ENCODE measurements at regions not wholly inside any gene's neighbourhood (a gene's known extent, or its start where the extent isn't known, plus 50 kb on each side); places are given as distances from the start of the nearest gene placed in this dataset.

GRCh38 chr12:59040043-59040442 lies 119.7 kb upstream of the LRIG3 start:
- no peaks in the 10 kb centered on the region for H3K9me3 ChIP-seq (ENCODE audit: low read depth)
- 100% methylated on average over 2 of the region's 2 CpGs for WGBS (ENCODE audit: low lambda C conversion rate, missing lambda C conversion rate)

GRCh38 chr12:59039005-59039404 lies 118.7 kb upstream of the LRIG3 start:
- Histone ChIP-seq H3K9me3 (ENCODE audit: low read depth) (no peaks in the 10 kb centered on the region), H3K4me3 (no peak overlapping the region), H3K27ac (no peak overlapping the region), H3K4me2 (no peak overlapping the region), H3K4me1 (ENCODE audit: insufficient read depth) (peaks cover 4% of the 10 kb centered on the region), H3K36me3 (replicated peaks; ENCODE audit: insufficient read depth, low read depth) (no peaks in the 10 kb centered on the region), H4K20me1 (ENCODE audit: insufficient read depth, poor library complexity, severe bottlenecking) (no peaks in the 10 kb centered on the region), H3K9me2 (replicated peaks; ENCODE audit: insufficient read depth) (no peaks in the 10 kb centered on the region), H3K79me2 (no peaks in the 10 kb centered on the region), H2AFZ (no peak overlapping the region), H3K27me3 (no peaks in the 10 kb centered on the region)
- TF ChIP-seq EZH2phosphoT487 (IDR thresholded peaks at IDR 0.05; ENCODE audit: low read depth, severe bottlenecking, unreplicated experiment) (no peak), EZH2 (IDR thresholded peaks at IDR 0.05; ENCODE audit: borderline replicate concordance) (no peak), CTCF (IDR thresholded peaks at IDR 0.05; ENCODE audit: poor library complexity) (no peak)
- 96% methylated on average over 2 of the region's 2 CpGs for WGBS (ENCODE audit: low lambda C conversion rate, missing lambda C conversion rate)
- DNase-seq (ENCODE audit: low spot score): no peak

More at GRCh38 chr12:59040043-59040442, 119.7 kb upstream of the LRIG3 start:
- Histone ChIP-seq H3K9me2 (replicated peaks; ENCODE audit: insufficient read depth) (no peaks in the 10 kb centered on the region), H3K4me3 (no peak overlapping the region), H3K27me3 (no peaks in the 10 kb centered on the region), H3K36me3 (replicated peaks; ENCODE audit: insufficient read depth, low read depth) (no peaks in the 10 kb centered on the region), H3K79me2 (no peaks in the 10 kb centered on the region), H3K4me1 (ENCODE audit: insufficient read depth) (peaks cover 4% of the 10 kb centered on the region), H3K4me2 (no peak overlapping the region), H2AFZ (no peak overlapping the region), H3K27ac (no peak overlapping the region), H4K20me1 (ENCODE audit: insufficient read depth, poor library complexity, severe bottlenecking) (no peaks in the 10 kb centered on the region)
- no peak for TF ChIP-seq EZH2 (IDR thresholded peaks at IDR 0.05; ENCODE audit: borderline replicate concordance)
- TF ChIP-seq CTCF (IDR thresholded peaks at IDR 0.05; ENCODE audit: poor library complexity): no peak
- no peak for TF ChIP-seq EZH2phosphoT487 (IDR thresholded peaks at IDR 0.05; ENCODE audit: low read depth, severe bottlenecking, unreplicated experiment)
- no peak for DNase-seq (ENCODE audit: low spot score)

- Histone ChIP-seq H3K9me2 (replicated peaks; ENCODE audit: insufficient read depth) (no peaks in the 10 kb centered on the region), H4K20me1 (ENCODE audit: insufficient read depth, poor library complexity, severe bottlenecking) (no peaks in the 10 kb centered on the region), H3K27me3 (no peaks in the 10 kb centered on the region), H3K9me3 (ENCODE audit: low read depth) (no peaks in the 10 kb centered on the region), H3K27ac (no peak overlapping the region), H3K4me1 (ENCODE audit: insufficient read depth) (peaks cover 4% of the 10 kb centered on the region), H3K36me3 (replicated peaks; ENCODE audit: insufficient read depth, low read depth) (no peaks in the 10 kb centered on the region), H3K4me3 (no peak overlapping the region), H2AFZ (no peak overlapping the region), H3K79me2 (no peaks in the 10 kb centered on the region), H3K4me2 (no peak overlapping the region)
- 51% methylated on average over 5 of the region's 5 CpGs for WGBS (ENCODE audit: low lambda C conversion rate, missing lambda C conversion rate)
- no peak for DNase-seq (ENCODE audit: low spot score)
- TF ChIP-seq EZH2 (IDR thresholded peaks at IDR 0.05; ENCODE audit: borderline replicate concordance): no peak
- no peak for TF ChIP-seq CTCF (IDR thresholded peaks at IDR 0.05; ENCODE audit: poor library complexity)
- no peak for TF ChIP-seq EZH2phosphoT487 (IDR thresholded peaks at IDR 0.05; ENCODE audit: low read depth, severe bottlenecking, unreplicated experiment)
Observed at GRCh38 chr12:59036973-59037762, 116.9 kb upstream of the LRIG3 start.

Measured in hepatocyte (in vitro differentiated cells).